Pancreas (tissue), 10 donors: ENCODE measurements at regions not wholly inside any gene's neighbourhood (a gene's known extent, or its start where the extent isn't known, plus 50 kb on each side); places are given as distances from the start of the nearest gene placed in this dataset.
A peak's percentile ranks its signal among the peaks of the same experiment; 100 is the strongest.

Source experiments
- ATAC-seq, 4 donors: fragments of 200-7000 bp; cut with Tn5 transposase; one replicate each; pipeline versions ENCODE4 v1.8.0 to v1.9.1; 2020; ENCODE audit warnings: mild to moderate bottlenecking in 4 of 4, moderate library complexity in 4 of 4
- DNase-seq, 6 donors: peaks; one replicate each; pipeline ENCODE4 v3.0.0-alpha.2; 2020
- FAIRE-seq: peaks from 2 replicates; lab custom pipeline; 2012; peaks lifted over from hg19 to GRCh38; lab: Jason Lieb, UNC
- H3K27ac ChIP-seq, 4 donors: fragments of 200-600 bp; sonication (generic); 1 replicate in 3 of 4; 2 replicates in 1 of 4; pipeline versions ENCODE4 v1.5.0 to v1.8.0; 2020
- H3K27me3 ChIP-seq, 4 donors: fragments of 200-600 bp; one replicate each; pipeline ENCODE4 v1.8.0; 2021
- H3K36me3 ChIP-seq, 3 donors: fragments of 200-600 bp; sonication (generic) in 1 of 3; one replicate each; pipeline versions ENCODE4 v1.5.0 to v1.8.0; 2020 to 2021
- H3K4me1 ChIP-seq, 3 donors: fragments of 200-600 bp; one replicate each; pipeline ENCODE4 v1.8.0; 2021
- H3K4me3 ChIP-seq, 4 donors: fragments of 200-600 bp; sonication (generic) in 2 of 4; one replicate each; pipeline versions ENCODE4 v1.5.0 to v1.8.0; 2020 to 2021
- H3K9me3 ChIP-seq, 4 donors: fragments of 200-600 bp; one replicate each; pipeline ENCODE4 v1.8.0; 2021
- CTCF ChIP-seq, 4 donors: fragments of 200-600 bp; sonication (generic) in 3 of 4; IDR thresholded peaks; one replicate each; pipeline versions ENCODE4 v1.5.0 to v1.8.0; 2021; ENCODE audit warnings: antibody characterized with exemption in 4 of 4
- WGBS, 2 donors: extraction: QIAGEN DNeasy Blood & Tissue Kit; methylation state at CpG; one replicate each; pipeline ENCODE4 v1.1.7; 2013; 5-methylcytosine and 5-hydroxymethylcytosine counted together
- intact Hi-C, 3 donors: fragments of 100-400 bp; cut with DNase I; formaldehyde crosslinking; loops; one replicate each; pipeline versions ENCODE4 v1.11.1 to v1.14.2; 2022
- donor health status: healthy with polysubstance abuse.
- donor health status: DM: no; HTN: no; CAD: no; lungs with moderate emphysema.
- donor health status: DM: no; HTN: no; CAD: no.
- donor health status: control.
- donor health status: control.
- donor health status: Bipolar disorder and iron deficiency.
- donor health status: DM: yes; HTN: yes; CAD: no.
- donor health status: DM: no; HTN: no; CAD: no.
- donor health status: DM: no; HTN: no; CAD: no.
- donor health status: DM: yes; HTN: yes; CAD: no.

GRCh38 chr1:36653850-36654249 lies 171.1 kb upstream of the CSF3R start:
- no peaks in the 10 kb centered on the region for H3K36me3 ChIP-seq
- no peaks in the 10 kb centered on the region for H3K9me3 ChIP-seq
- ATAC-seq (peak in 2 of 4 donors; percentile 39 to 81), FAIRE-seq (no peak), DNase-seq (no peak)
- intact Hi-C loops: no loop called here
- TF ChIP-seq CTCF (IDR thresholded peaks at IDR 0.05): no peak
- no peak overlapping the region for H3K27ac ChIP-seq
- whole genome bisulfite sequencing, 2 donors: 39 to 49% methylated on average over 8 of the region's 8 CpGs
- no peaks in the 10 kb centered on the region for H3K4me1 ChIP-seq
- peaks cover 0 to 4% (median 0%) of the 10 kb centered on the region in 4 donors for H3K27me3 ChIP-seq
- H3K4me3 ChIP-seq: no peak overlapping the region

- H3K27me3 ChIP-seq: peaks cover 0 to 4% (median 0%) of the 10 kb centered on the region in 4 donors
These were observed 169.9 kb upstream of the CSF3R start for GRCh38 chr1:36652586-36652985.

GRCh38 chr1:36652011-36652410 lies 169.3 kb upstream of the CSF3R start:
- no peaks in the 10 kb centered on the region for H3K4me1 ChIP-seq
- FAIRE-seq: no peak

More at GRCh38 chr1:36652586-36652985, 169.9 kb upstream of the CSF3R start:
- DNase-seq (no peak), ATAC-seq (no peak), FAIRE-seq (no peak)
- intact Hi-C loops: no loop called here
- TF ChIP-seq CTCF (IDR thresholded peaks at IDR 0.05): no peak
- no peak overlapping the region for H3K27ac ChIP-seq
- no peak overlapping the region for H3K4me3 ChIP-seq
- WGBS, 2 donors: 80 to 87% methylated on average over 2 of the region's 2 CpGs
- no peaks in the 10 kb centered on the region for H3K9me3 ChIP-seq
- H3K36me3 ChIP-seq: no peaks in the 10 kb centered on the region
- no peaks in the 10 kb centered on the region for H3K4me1 ChIP-seq

GRCh38 chr1:36651176-36651910 lies 168.6 kb upstream of the CSF3R start:
- DNase-seq (no peak), ATAC-seq (no peak), FAIRE-seq (no peak)
- Histone ChIP-seq H3K36me3 (no peaks in the 10 kb centered on the region), H3K4me3 (no peak overlapping the region), H3K27ac (no peak overlapping the region), H3K27me3 (peaks cover 0 to 4% (median 0%) of the 10 kb centered on the region in 4 donors), H3K9me3 (no peaks in the 10 kb centered on the region), H3K4me1 (no peaks in the 10 kb centered on the region)
- TF ChIP-seq CTCF (IDR thresholded peaks at IDR 0.05): no peak
- intact Hi-C loops: no loop called here
- WGBS, 2 donors: 58 to 69% methylated on average over 3 of the region's 3 CpGs

More at GRCh38 chr1:36652011-36652410, 169.3 kb upstream of the CSF3R start:
- intact Hi-C loops: no loop called here
- Histone ChIP-seq H3K27ac (no peak overlapping the region), H3K9me3 (no peaks in the 10 kb centered on the region), H3K27me3 (peaks cover 0 to 4% (median 0%) of the 10 kb centered on the region in 4 donors), H3K36me3 (no peaks in the 10 kb centered on the region), H3K4me3 (no peak overlapping the region)
- no peak for ATAC-seq
- TF ChIP-seq CTCF (IDR thresholded peaks at IDR 0.05): no peak
- no peak for DNase-seq
- WGBS, 2 donors: 46 to 55% methylated on average over 2 of the region's 2 CpGs
